HepG2 (cell line): ENCODE measurements at regions not wholly inside any gene's neighbourhood (a gene's known extent, or its start where the extent isn't known, plus 50 kb on each side); places are given as distances from the start of the nearest gene placed in this dataset.

Source experiments
- ATAC-seq: fragments of 200-7000 bp; cut with Tn5 transposase; 3 replicates; pipeline ENCODE4 v1.9.1; 2020; ENCODE audit warnings: mild to moderate bottlenecking, moderate library complexity
- BruUV-seq: library from RNA; stranded (reverse); fragments of 400-500 nt; replicated peaks from 2 replicates; lab custom pipeline; 2021; lab: Mats Ljungman, UMichigan
- CTCF ChIA-PET: fragments of 300-600 bp; formaldehyde crosslinking; extraction: SDS; loops from one replicate; lab custom pipeline; 2021; ENCODE audit warnings: low total read pairs, inconsistent platforms, low intra/inter-chr PET ratio; lab: Yijun Ruan, JAX
- POLR2A ChIA-PET: fragments of 350-600 bp; sonication (Branson Sonifier 250); formaldehyde crosslinking; loops from one replicate; lab custom pipeline; 2020; ENCODE audit warnings: antibody characterized with exemption, inconsistent platforms; lab: Yijun Ruan, JAX
- DNase-seq: peaks from one replicate; pipeline ENCODE4 v3.0.0-alpha.2; 2015; ENCODE audit warnings: low spot score
- FAIRE-seq: peaks from 3 replicates; lab custom pipeline; 2011; peaks lifted over from hg19 to GRCh38; lab: Jason Lieb, UNC
- H2AFZ ChIP-seq: one replicate; pipeline ENCODE4 v1.6.1; 2011; ENCODE audit warnings: low read length, inconsistent platforms
- H3K27ac ChIP-seq: fragments of 300-600 bp; 3 replicates; pipeline ENCODE4 v1.8.0; 2011; ENCODE audit warnings: mixed run types, mild to moderate bottlenecking, mixed read lengths, low read length, inconsistent platforms; ENCODE audit not compliant: insufficient read depth; ENCODE audit errors: extremely low read length
- H3K27me3 ChIP-seq, 2 experiments: fragments of 200-600 bp in 1 of 2; 2 replicates in 1 of 2; 3 replicates in 1 of 2; pipeline versions ENCODE4 v1.6.0 to v1.8.0; 2011; ENCODE audit warnings: low read length in 2 of 2, mild to moderate bottlenecking in 2 of 2, moderate library complexity in 2 of 2, inconsistent platforms in 1 of 2; ENCODE audit not compliant: insufficient read depth in 2 of 2, control insufficient read depth in 1 of 2
- H3K36me3 ChIP-seq, 2 experiments: fragments of 200-600 bp in 1 of 2; replicated peaks in 1 of 2; 2 replicates in 1 of 2; 3 replicates in 1 of 2; pipeline versions ENCODE4 v1.5.1 to v1.8.0; 2011; ENCODE audit warnings: low read length in 2 of 2, inconsistent platforms in 1 of 2; ENCODE audit not compliant: insufficient read depth in 2 of 2, control insufficient read depth in 1 of 2
- H3K4me1 ChIP-seq: 2 replicates; pipeline ENCODE4 v1.5.1; 2012; ENCODE audit warnings: low read length, inconsistent platforms; ENCODE audit not compliant: insufficient read depth
- H3K4me2 ChIP-seq: 2 replicates; pipeline ENCODE4 v1.6.0; 2011; ENCODE audit warnings: low read depth, low read length, inconsistent platforms
- H3K4me3 ChIP-seq, 3 experiments: fragments of 200-600 bp in 1 of 3; sonication (generic), shearing (Covaris generic) in 1 of 3; replicated peaks in 1 of 3; 2 replicates each; pipeline ENCODE4 v1.5.1; 2011 to 2016; ENCODE audit warnings: low read length in 3 of 3, inconsistent platforms in 2 of 3, low read depth in 2 of 3, mild to moderate bottlenecking in 2 of 3, control low read depth in 1 of 3, mixed read lengths in 1 of 3; ENCODE audit not compliant: insufficient read depth in 1 of 3
- H3K79me2 ChIP-seq: one replicate; pipeline ENCODE4 v1.6.1; 2011; ENCODE audit warnings: low read length, inconsistent platforms; ENCODE audit not compliant: insufficient read depth
- H3K9ac ChIP-seq: 2 replicates; pipeline ENCODE4 v1.6.0; 2011; ENCODE audit warnings: mild to moderate bottlenecking, low read depth, low read length, inconsistent platforms; ENCODE audit not compliant: insufficient read depth
- H3K9me3 ChIP-seq: 2 replicates; pipeline ENCODE4 v1.5.1; 2012; ENCODE audit warnings: mild to moderate bottlenecking, low read length
- H4K20me1 ChIP-seq: 2 replicates; pipeline ENCODE4 v1.6.0; 2011; ENCODE audit warnings: inconsistent platforms, mild to moderate bottlenecking, low read length, moderate library complexity; ENCODE audit not compliant: insufficient read depth
- HOXA9 ChIP-seq: sonication (generic); formaldehyde crosslinking; IDR thresholded peaks from 2 replicates; pipeline ENCODE4 v1.8.1; 2022; ENCODE audit warnings: missing genetic modification reagents, mild to moderate bottlenecking, moderate library complexity, borderline replicate concordance
- KIAA2018 ChIP-seq: sonication (generic); formaldehyde crosslinking; IDR thresholded peaks from 2 replicates; pipeline ENCODE4 v1.5.0; 2020; ENCODE audit warnings: mild to moderate bottlenecking, missing genetic modification reagents, borderline replicate concordance
- KLF16 ChIP-seq, 2 experiments: sonication (generic) in 1 of 2; formaldehyde crosslinking in 1 of 2; IDR thresholded peaks; 2 replicates each; pipeline versions ENCODE4 v1.6.1 to v1.8.0; 2016 to 2023; ENCODE audit warnings: missing genetic modification reagents in 2 of 2, missing compliant biosample characterization in 1 of 2
- SIX1 ChIP-seq: sonication (generic); formaldehyde crosslinking; IDR thresholded peaks from 2 replicates; pipeline ENCODE4 v1.4.0; 2020; ENCODE audit warnings: missing genetic modification reagents, borderline replicate concordance
- WIZ ChIP-seq: sonication (generic); formaldehyde crosslinking; IDR thresholded peaks from 2 replicates; pipeline ENCODE4 v1.5.1; 2020; ENCODE audit warnings: mild to moderate bottlenecking, missing genetic modification reagents
- ZNF749 ChIP-seq: sonication (generic); formaldehyde crosslinking; IDR thresholded peaks from 2 replicates; pipeline ENCODE4 v1.8.0; 2022; ENCODE audit warnings: mild to moderate bottlenecking, missing genetic modification reagents, moderate library complexity, borderline replicate concordance
- WGBS: methylation state at CpG from one replicate; pipeline ENCODE4 v1.1.6; 2017; ENCODE audit warnings: low lambda C conversion rate; 5-methylcytosine and 5-hydroxymethylcytosine counted together
- in situ Hi-C: cut with HindIII; loops from 2 replicates; pipeline ENCODE4 v1.10.0; 2017; ENCODE audit warnings: low pct_unique_long_range_greater_than_20kb; ENCODE audit not compliant: extremely low pct_ligation_motif_present
- intact Hi-C: fragments of 100-400 bp; cut with micrococcal nuclease; formaldehyde crosslinking; loops from one replicate; pipeline ENCODE4 v1.10.0; 2022; ENCODE audit not compliant: unreplicated experiment
- TF ChIP-seq, protein P1 (sequence below): sonication (generic); formaldehyde crosslinking; IDR thresholded peaks from 2 replicates; pipeline ENCODE4 v1.4.0; 2020; ENCODE audit warnings: missing genetic modification reagents, mild to moderate bottlenecking, borderline replicate concordance
- TF ChIP-seq, protein P2 (sequence below): sonication (generic); formaldehyde crosslinking; IDR thresholded peaks from 2 replicates; pipeline ENCODE4 v1.4.0; 2020; ENCODE audit warnings: missing genetic modification reagents

- WGBS = 4% methylated on average over 3 of the region's 3 CpGs
- intact Hi-C loops = no loop called here
- H2AFZ ChIP-seq = no peak overlapping the region
- ChIA-PET CTCF (no interaction called here), POLR2A (no interaction called here)
- ATAC-seq (no peak), FAIRE-seq (no peak), DNase-seq (no peak)
- no peaks in the 10 kb centered on the region for H3K4me1 ChIP-seq
- no peak for TF ChIP-seq KLF16 (CRISPR knock-in tag; IDR thresholded peaks at IDR 0.05)
- H3K9ac ChIP-seq = no peak overlapping the region
- H3K27me3 ChIP-seq = no peaks in the 10 kb centered on the region
- no peaks in the 10 kb centered on the region for H3K36me3 ChIP-seq
- H3K4me3 ChIP-seq = no peak overlapping the region
- in situ Hi-C loops = no loop called here
- no peaks in the 10 kb centered on the region for H3K9me3 ChIP-seq
- no TSS peak for BruUV-seq
- H3K27ac ChIP-seq = no peak overlapping the region
- no peaks in the 10 kb centered on the region for H3K79me2 ChIP-seq
- H3K4me2 ChIP-seq = no peak overlapping the region
- no peaks in the 10 kb centered on the region for H4K20me1 ChIP-seq
Measured at GRCh38 chr16:56136256-56136655, 55.0 kb upstream of the GNAO1 start.

- no peak overlapping the region for H3K27ac ChIP-seq
- no peak for DNase-seq
- no peaks in the 10 kb centered on the region for H3K27me3 ChIP-seq
- no peaks in the 10 kb centered on the region for H3K36me3 ChIP-seq
- no peaks in the 10 kb centered on the region for H3K4me1 ChIP-seq
- POLR2A ChIA-PET = no interaction called here
- no peaks in the 10 kb centered on the region for H4K20me1 ChIP-seq
- in situ Hi-C loops = no loop called here
- ATAC-seq = no peak
- intact Hi-C loops = no loop called here
- H3K9me3 ChIP-seq = no peaks in the 10 kb centered on the region
- no peak overlapping the region for H2AFZ ChIP-seq
- WGBS = 0% methylated on average over 1 of the region's 1 CpG
- CTCF ChIA-PET = no interaction called here
- H3K9ac ChIP-seq = no peak overlapping the region
- no peak overlapping the region for H3K4me3 ChIP-seq
- no peak for FAIRE-seq
- BruUV-seq = no TSS peak
- no peaks in the 10 kb centered on the region for H3K79me2 ChIP-seq
- no peak overlapping the region for H3K4me2 ChIP-seq
- TF ChIP-seq, protein P1, sequence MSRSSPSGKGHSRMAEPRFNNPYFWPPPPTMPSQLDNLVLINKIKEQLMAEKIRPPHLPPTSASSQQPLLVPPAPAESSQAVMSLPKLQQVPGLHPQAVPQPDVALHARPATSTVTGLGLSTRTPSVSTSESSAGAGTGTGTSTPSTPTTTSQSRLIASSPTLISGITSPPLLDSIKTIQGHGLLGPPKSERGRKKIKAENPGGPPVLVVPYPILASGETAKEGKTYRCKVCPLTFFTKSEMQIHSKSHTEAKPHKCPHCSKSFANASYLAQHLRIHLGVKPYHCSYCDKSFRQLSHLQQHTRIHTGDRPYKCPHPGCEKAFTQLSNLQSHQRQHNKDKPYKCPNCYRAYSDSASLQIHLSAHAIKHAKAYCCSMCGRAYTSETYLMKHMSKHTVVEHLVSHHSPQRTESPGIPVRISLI (CRISPR knock-in tag) = no peak
- TF ChIP-seq ZNF749 (CRISPR knock-in tag) = no peak
- TF ChIP-seq SIX1 = no peak
- no peak for TF ChIP-seq KIAA2018 (CRISPR knock-in tag)
- no peak for TF ChIP-seq WIZ (CRISPR knock-in tag)
- no peak for TF ChIP-seq HOXA9 (CRISPR knock-in tag)
- TF ChIP-seq, protein P2, sequence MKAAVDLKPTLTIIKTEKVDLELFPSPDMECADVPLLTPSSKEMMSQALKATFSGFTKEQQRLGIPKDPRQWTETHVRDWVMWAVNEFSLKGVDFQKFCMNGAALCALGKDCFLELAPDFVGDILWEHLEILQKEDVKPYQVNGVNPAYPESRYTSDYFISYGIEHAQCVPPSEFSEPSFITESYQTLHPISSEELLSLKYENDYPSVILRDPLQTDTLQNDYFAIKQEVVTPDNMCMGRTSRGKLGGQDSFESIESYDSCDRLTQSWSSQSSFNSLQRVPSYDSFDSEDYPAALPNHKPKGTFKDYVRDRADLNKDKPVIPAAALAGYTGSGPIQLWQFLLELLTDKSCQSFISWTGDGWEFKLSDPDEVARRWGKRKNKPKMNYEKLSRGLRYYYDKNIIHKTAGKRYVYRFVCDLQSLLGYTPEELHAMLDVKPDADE (CRISPR knock-in tag) = no peak
Measured at GRCh38 chr16:56134790-56135189, 56.5 kb upstream of the GNAO1 start.
